Endothelial cell of umbilical vein (primary cell): ENCODE measurements at regions not wholly inside any gene's neighbourhood (a gene's known extent, or its start where the extent isn't known, plus 50 kb on each side); places are given as distances from the start of the nearest gene placed in this dataset.

Source experiments
- BruUV-seq: library from RNA; stranded (reverse); fragments of 400-500 nt; replicated peaks from 2 replicates; lab custom pipeline; 2021; lab: Mats Ljungman, UMichigan
- CTCF ChIA-PET: fragments of 300-600, 350-600 bp; sonication (Branson Sonifier 250); formaldehyde crosslinking; loops from one replicate; lab custom pipeline; 2021; ENCODE audit warnings: antibody characterized with exemption, inconsistent platforms; lab: Charles Lee
- POLR2A ChIA-PET: fragments of 300-600, 350-600 bp; sonication (Branson Sonifier 250); formaldehyde crosslinking; loops from one replicate; lab custom pipeline; 2021; ENCODE audit warnings: antibody characterized with exemption, inconsistent platforms; lab: Charles Lee
- DNase-seq: peaks from one replicate; pipeline ENCODE4 v3.0.0-alpha.2; 2011; ENCODE audit warnings: low read depth, low spot score
- FAIRE-seq: peaks from 2 replicates; lab custom pipeline; 2011; peaks lifted over from hg19 to GRCh38; lab: Jason Lieb, UNC
- H2AFZ ChIP-seq: 2 replicates; pipeline ENCODE4 v1.6.0; 2012; ENCODE audit warnings: low read depth, low read length, control low read depth, inconsistent platforms
- H3K27ac ChIP-seq: 2 replicates; pipeline ENCODE4 v1.5.1; 2011; ENCODE audit warnings: low read depth, mild to moderate bottlenecking, control low read depth, low read length, moderate library complexity; ENCODE audit not compliant: insufficient read depth
- H3K27me3 ChIP-seq, 2 experiments: 2 replicates each; pipeline versions ENCODE4 v1.6.0 to v1.6.1; 2011; ENCODE audit warnings: low read length in 2 of 2, mixed read lengths in 1 of 2; ENCODE audit not compliant: control insufficient read depth in 2 of 2, insufficient read depth in 2 of 2
- H3K36me3 ChIP-seq, 2 experiments: 2 replicates in 1 of 2; 3 replicates in 1 of 2; pipeline ENCODE4 v1.5.1; 2011; ENCODE audit warnings: low read length in 2 of 2, mild to moderate bottlenecking in 1 of 2, moderate library complexity in 1 of 2; ENCODE audit not compliant: control insufficient read depth in 2 of 2, insufficient read depth in 2 of 2; ENCODE audit errors: extremely low read depth in 1 of 2
- H3K4me1 ChIP-seq: 3 replicates; pipeline ENCODE4 v1.5.1; 2011; ENCODE audit warnings: mild to moderate bottlenecking, low read length; ENCODE audit not compliant: control insufficient read depth, insufficient read depth; ENCODE audit errors: extremely low read depth
- H3K4me2 ChIP-seq: 2 replicates; pipeline ENCODE4 v1.6.1; 2011; ENCODE audit warnings: low read length, control low read depth, mixed read lengths; ENCODE audit not compliant: insufficient read depth
- H3K4me3 ChIP-seq, 3 experiments: fragments of 200-600 bp in 1 of 3; sonication (generic), shearing (Covaris generic) in 1 of 3; replicated peaks in 1 of 3; 2 replicates each; pipeline ENCODE4 v1.5.1; 2011 to 2016; ENCODE audit warnings: control low read depth in 3 of 3, low read length in 3 of 3, mild to moderate bottlenecking in 2 of 3, inconsistent platforms in 1 of 3, low read depth in 1 of 3, moderate library complexity in 1 of 3; ENCODE audit not compliant: insufficient read depth in 1 of 3
- H3K79me2 ChIP-seq: 2 replicates; pipeline ENCODE4 v1.6.0; 2012; ENCODE audit warnings: low read length, inconsistent platforms; ENCODE audit not compliant: control insufficient read depth, insufficient read depth
- H3K9ac ChIP-seq: replicated peaks from 2 replicates; pipeline ENCODE3; 2011; ENCODE audit warnings: low read length, control low read depth; ENCODE audit not compliant: insufficient read depth; ENCODE audit errors: extremely low read depth
- H3K9me1 ChIP-seq: replicated peaks from 3 replicates; pipeline ENCODE4 v1.6.0; 2011; ENCODE audit warnings: mild to moderate bottlenecking, low read length; ENCODE audit not compliant: control insufficient read depth, insufficient read depth; ENCODE audit errors: extremely low read depth
- H3K9me3 ChIP-seq: replicated peaks from 2 replicates; pipeline ENCODE4 v1.5.1; 2012; ENCODE audit warnings: low read length, inconsistent platforms; ENCODE audit not compliant: control insufficient read depth, insufficient read depth
- H4K20me1 ChIP-seq: replicated peaks from 2 replicates; pipeline ENCODE3; 2011; ENCODE audit warnings: mild to moderate bottlenecking, low read length; ENCODE audit not compliant: control insufficient read depth, insufficient read depth; ENCODE audit errors: extremely low read depth
- FOS ChIP-seq: IDR thresholded peaks from 2 replicates; pipeline ENCODE4 v1.6.1; 2011; ENCODE audit warnings: mild to moderate bottlenecking, low read length, moderate library complexity, borderline replicate concordance; ENCODE audit not compliant: insufficient read depth
- JUN ChIP-seq: IDR thresholded peaks from 2 replicates; pipeline ENCODE4 v1.6.1; 2011; ENCODE audit warnings: borderline replicate concordance, low read depth; ENCODE audit not compliant: insufficient read length, insufficient read depth
- MAX ChIP-seq: IDR thresholded peaks from 2 replicates; pipeline ENCODE4 v1.6.1; 2011; ENCODE audit not compliant: insufficient read depth, insufficient read length
- MYC ChIP-seq: IDR thresholded peaks from one replicate; pipeline ENCODE4 v1.6.1; 2011; ENCODE audit warnings: mild to moderate bottlenecking, low read depth, low read length
- POLR2AphosphoS5 ChIP-seq: IDR thresholded peaks from 2 replicates; pipeline ENCODE4 v1.6.1; 2012; ENCODE audit warnings: low read depth, mild to moderate bottlenecking, control low read depth, low read length, moderate library complexity; ENCODE audit not compliant: insufficient read depth
- dilution Hi-C: fragments of 300-500 bp; cut with MboI; formaldehyde crosslinking; loops from one replicate; pipeline ENCODE4 v1.15.0; 2019; ENCODE audit warnings: low sequenced_read_pairs; ENCODE audit not compliant: extremely low pct_ligation_motif_present
- intact Hi-C: fragments of 100-400 bp; cut with micrococcal nuclease; formaldehyde crosslinking; loops from one replicate; pipeline ENCODE4 v1.10.0; 2022
- TF ChIP-seq, protein P1 (sequence below), 2 donors: IDR thresholded peaks; 1 replicate in 1 of 2; 2 replicates in 1 of 2; pipeline ENCODE4 v1.5.1; 2011; ENCODE audit warnings: low read length in 2 of 2, mild to moderate bottlenecking in 2 of 2, moderate library complexity in 2 of 2, control low read depth in 1 of 2, inconsistent platforms in 1 of 2, low read depth in 1 of 2; ENCODE audit not compliant: insufficient read depth in 1 of 2; ENCODE audit errors: extremely low read depth in 1 of 2

- Histone ChIP-seq H3K79me2 (no peaks in the 10 kb centered on the region), H3K4me1 (no peaks in the 10 kb centered on the region), H2AFZ (no peak overlapping the region), H3K9me3 (no peaks in the 10 kb centered on the region), H3K4me3 (no peak overlapping the region), H3K9me1 (no peaks in the 10 kb centered on the region), H3K36me3 (no peaks in the 10 kb centered on the region), H3K4me2 (no peak overlapping the region), H3K27me3 (no peaks in the 10 kb centered on the region), H4K20me1 (no peaks in the 10 kb centered on the region), H3K27ac (no peak overlapping the region), H3K9ac (no peak overlapping the region)
- ChIA-PET POLR2A (no interaction called here), CTCF (no interaction called here)
- no peak for TF ChIP-seq POLR2AphosphoS5
- no peak for TF ChIP-seq FOS
- TF ChIP-seq, protein P1, sequence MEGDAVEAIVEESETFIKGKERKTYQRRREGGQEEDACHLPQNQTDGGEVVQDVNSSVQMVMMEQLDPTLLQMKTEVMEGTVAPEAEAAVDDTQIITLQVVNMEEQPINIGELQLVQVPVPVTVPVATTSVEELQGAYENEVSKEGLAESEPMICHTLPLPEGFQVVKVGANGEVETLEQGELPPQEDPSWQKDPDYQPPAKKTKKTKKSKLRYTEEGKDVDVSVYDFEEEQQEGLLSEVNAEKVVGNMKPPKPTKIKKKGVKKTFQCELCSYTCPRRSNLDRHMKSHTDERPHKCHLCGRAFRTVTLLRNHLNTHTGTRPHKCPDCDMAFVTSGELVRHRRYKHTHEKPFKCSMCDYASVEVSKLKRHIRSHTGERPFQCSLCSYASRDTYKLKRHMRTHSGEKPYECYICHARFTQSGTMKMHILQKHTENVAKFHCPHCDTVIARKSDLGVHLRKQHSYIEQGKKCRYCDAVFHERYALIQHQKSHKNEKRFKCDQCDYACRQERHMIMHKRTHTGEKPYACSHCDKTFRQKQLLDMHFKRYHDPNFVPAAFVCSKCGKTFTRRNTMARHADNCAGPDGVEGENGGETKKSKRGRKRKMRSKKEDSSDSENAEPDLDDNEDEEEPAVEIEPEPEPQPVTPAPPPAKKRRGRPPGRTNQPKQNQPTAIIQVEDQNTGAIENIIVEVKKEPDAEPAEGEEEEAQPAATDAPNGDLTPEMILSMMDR (IDR thresholded peaks at IDR 0.05; ENCODE audit: extremely low read depth in 1 of 2, insufficient read depth in 1 of 2, low read depth in 1 of 2, low read length in 2 of 2): no peak
- no peak for TF ChIP-seq MAX
- dilution Hi-C loops (no loop called here), intact Hi-C loops (no loop called here)
- DNase-seq (no peak), FAIRE-seq (no peak)
- no TSS peak for BruUV-seq
These were observed 546.0 kb upstream of the ARID1B start for GRCh38 chr6:156231026-156231765.

DNA sequence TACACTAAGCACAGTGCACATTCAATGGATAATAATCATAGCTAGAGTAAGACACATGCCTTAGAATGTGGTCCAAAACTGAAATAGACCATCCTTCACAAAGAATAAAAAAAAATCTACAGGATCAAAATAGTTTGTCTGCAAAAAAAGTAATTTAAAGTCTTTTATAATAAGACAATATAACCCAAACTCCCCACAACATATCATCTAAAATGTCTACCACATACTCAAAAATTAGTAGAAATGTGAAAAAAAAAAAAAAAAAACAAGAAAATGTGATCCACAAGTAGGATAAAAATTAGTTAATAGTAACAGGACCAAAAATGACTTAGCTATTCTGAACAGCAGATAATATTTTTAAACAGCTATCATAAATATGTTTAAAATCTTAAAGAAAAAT lies 557.2 kb upstream of the ARID1B start:
- no peak for DNase-seq
- Histone ChIP-seq H3K4me2 (no peak overlapping the region), H3K9me1 (no peaks in the 10 kb centered on the region), H3K36me3 (no peaks in the 10 kb centered on the region), H3K27ac (no peak overlapping the region), H3K4me3 (no peak overlapping the region), H3K4me1 (peaks cover 7% of the 10 kb centered on the region), H2AFZ (no peak overlapping the region), H4K20me1 (no peaks in the 10 kb centered on the region), H3K79me2 (no peaks in the 10 kb centered on the region), H3K9ac (peak overlapping the region; percentile 13), H3K9me3 (no peaks in the 10 kb centered on the region), H3K27me3 (no peaks in the 10 kb centered on the region)
- intact Hi-C loops: no loop called here
- no peak for FAIRE-seq
- dilution Hi-C loops: no loop called here
- ChIA-PET CTCF (interaction anchor here (0.7 kb wide), 1 partner anchor 72 kb away, joined by 3 read pairs; no protein-coding TSS in a partner anchor), POLR2A (no interaction called here)
- TF ChIP-seq FOS: no peak
- TF ChIP-seq MYC: no peak
- no peak for TF ChIP-seq MAX
- TF ChIP-seq JUN: no peak
- BruUV-seq: no TSS peak
